NB4 (cell line): ENCODE measurements at regions not wholly inside any gene's neighbourhood (a gene's known extent, or its start where the extent isn't known, plus 50 kb on each side); places are given as distances from the start of the nearest gene placed in this dataset.

Source experiments
- CTCF ChIP-seq: IDR thresholded peaks from one replicate; pipeline ENCODE4 v1.5.1; 2012; ENCODE audit warnings: low read depth, low read length
- MAX ChIP-seq: IDR thresholded peaks from 2 replicates; pipeline ENCODE4 v1.6.1; 2011; ENCODE audit warnings: low read depth, low read length
- MYC ChIP-seq: IDR thresholded peaks from 2 replicates; pipeline ENCODE4 v1.6.1; 2011; ENCODE audit warnings: low read depth, low read length
- POLR2A ChIP-seq: IDR thresholded peaks from 2 replicates; pipeline ENCODE4 v1.6.1; 2011; ENCODE audit warnings: mild to moderate bottlenecking; ENCODE audit not compliant: insufficient read length; ENCODE audit errors: extremely low read depth

- TF ChIP-seq CTCF (no peak), POLR2A (no peak), MAX (no peak), MYC (no peak)
Measured at GRCh38 chr2:101546376-101547058, 71.6 kb upstream of the RFX8 start.
